GM19193 (cell line): ENCODE measurements at regions not wholly inside any gene's neighbourhood (a gene's known extent, or its start where the extent isn't known, plus 50 kb on each side); places are given as distances from the start of the nearest gene placed in this dataset.

ENCODE experiments used
- POLR2A ChIP-seq: IDR thresholded peaks from 4 replicates; pipeline ENCODE4 v1.6.1; 2011; ENCODE audit not compliant: insufficient read depth, insufficient read length; ENCODE audit errors: extremely low read depth

- TF ChIP-seq POLR2A: no peak
Measured at GRCh38 chr9:109904666-109905065, 124.7 kb downstream of the PALM2AKAP2 start.

GRCh38 chr9:109905472-109905871 lies 125.5 kb downstream of the PALM2AKAP2 start:
- TF ChIP-seq POLR2A: no peak

DNA sequence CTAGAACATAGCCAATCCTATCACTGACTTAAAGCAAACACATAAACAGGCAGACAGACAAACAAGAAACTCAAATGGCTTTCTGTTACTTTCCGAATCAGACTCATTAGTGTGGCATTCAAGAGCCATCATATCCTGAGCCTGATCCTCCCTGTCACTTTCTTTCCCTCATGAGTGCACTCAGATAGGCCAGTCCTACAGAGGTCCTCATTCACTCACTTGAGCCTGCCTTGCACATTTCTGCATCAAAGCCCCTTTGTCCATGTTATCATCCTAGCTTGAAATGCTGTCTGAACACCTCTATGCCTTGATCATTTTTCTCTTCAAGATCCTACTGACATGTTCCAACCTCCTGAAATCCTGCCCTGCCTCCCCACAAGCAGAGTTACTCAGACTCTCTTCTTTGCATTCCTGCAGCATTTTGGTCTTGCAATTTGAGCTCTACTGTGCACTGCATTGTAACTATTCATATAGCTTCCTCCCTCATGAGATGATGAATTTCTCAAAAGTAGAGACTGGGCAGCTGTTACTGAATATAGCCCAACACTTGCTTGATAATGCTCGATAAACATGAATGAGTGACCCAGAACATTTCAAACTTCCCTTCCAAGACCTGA lies 126.9 kb downstream of the PALM2AKAP2 start:
- TF ChIP-seq POLR2A: no peak

DNA sequence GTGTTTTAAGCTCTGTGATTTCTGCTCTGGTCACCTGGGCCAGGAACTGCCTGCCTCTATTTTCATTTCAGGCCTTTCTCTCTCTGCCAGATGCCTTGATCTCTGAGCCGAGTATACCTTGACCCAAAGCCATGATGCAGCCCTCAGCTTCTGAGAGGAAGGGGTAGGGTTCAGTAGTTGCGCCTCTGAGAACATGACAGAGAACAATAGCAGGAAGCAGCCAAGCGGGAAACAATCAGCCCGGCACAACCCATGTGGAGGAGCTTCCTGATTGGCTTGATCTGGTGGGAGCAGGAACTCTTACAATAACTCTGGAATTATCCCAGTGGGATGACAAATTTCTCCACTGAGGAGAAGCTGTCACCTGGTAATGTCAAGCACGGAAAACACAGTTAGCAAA lies 127.4 kb downstream of the PALM2AKAP2 start:
- TF ChIP-seq POLR2A: no peak

GRCh38 chr9:109907810-109908458 lies 127.9 kb downstream of the PALM2AKAP2 start:
- TF ChIP-seq POLR2A: no peak

DNA sequence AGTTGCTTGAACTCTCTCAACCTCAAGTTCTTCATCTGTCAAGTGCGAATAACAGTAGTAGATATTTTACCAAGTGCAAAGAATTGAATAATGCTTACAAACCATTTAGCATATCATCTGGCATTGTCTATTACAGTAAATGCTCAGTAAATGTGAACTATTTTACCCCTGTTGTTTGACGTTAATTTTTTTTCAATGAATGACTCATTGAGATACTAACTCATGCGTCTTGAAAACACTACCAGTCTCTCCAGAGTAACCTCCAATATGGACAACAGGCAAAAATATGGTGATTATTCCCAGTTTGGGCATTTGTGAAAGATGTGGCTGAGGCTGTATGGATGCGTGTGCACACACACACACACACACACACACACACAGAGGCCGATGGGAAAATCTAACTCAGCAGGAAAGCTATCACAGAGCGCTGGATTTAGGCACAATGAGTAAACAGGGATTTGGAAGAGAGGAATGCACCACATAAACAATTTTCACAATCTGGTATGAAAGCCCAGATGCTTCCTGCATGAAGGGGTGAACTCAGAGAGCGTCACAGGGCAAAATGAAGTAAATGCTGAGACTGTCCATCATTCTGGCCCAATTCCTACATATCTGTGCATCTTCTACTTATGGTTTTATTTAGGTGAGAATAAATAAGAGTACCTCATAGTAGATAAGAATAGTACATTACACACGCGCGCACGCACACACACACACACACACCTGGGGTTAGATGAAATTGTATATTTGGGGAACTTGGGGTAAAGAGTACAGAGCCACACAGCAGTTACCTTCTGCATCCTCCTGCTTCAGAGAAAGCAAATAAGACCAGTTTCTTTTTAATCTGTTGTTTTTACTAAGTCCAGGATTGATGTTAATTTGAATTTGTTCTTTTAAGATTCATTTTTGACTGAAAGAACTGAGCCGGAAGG lies 128.7 kb downstream of the PALM2AKAP2 start:
- no peak for TF ChIP-seq POLR2A

DNA sequence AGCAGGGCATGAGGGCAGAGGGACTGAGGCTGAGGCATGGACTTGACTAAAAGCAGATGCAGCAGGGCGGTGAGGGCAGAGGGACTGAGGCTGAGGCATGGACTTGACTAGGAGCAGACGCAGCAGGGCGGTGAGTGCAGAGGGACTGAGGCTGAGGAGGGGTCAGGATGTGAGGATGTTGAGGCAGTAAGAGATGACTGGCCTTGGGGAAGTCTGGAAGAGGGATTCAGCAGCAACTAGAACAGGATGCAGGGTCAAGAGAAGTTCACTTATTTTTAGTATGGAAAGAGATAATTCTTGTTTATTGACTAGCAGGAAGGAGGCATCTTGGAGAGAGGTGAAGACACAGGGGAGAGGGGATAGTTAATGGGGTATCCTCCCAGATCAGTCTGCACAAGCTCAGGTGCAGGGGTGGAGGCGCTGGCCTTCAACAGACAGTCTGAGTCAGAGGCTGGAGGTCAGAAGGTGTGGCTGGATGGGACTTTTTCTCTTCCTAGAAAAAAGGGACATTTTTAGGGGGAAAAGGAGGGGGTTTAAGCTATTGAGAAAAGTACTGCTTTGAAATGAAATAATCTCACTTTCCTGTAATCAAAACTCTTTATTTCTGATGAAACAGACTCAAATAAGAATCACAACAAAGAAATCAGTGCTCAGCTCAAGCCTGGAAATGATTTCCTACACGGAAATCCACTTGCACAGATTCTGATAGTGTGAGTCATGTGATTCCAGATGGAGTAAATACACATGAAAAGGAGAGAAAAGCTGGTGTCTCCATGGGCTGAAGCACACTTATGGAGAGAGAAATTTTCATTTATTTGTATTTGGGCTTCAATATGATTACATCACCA lies 130.9 kb downstream of the PALM2AKAP2 start:
- TF ChIP-seq POLR2A: no peak

DNA sequence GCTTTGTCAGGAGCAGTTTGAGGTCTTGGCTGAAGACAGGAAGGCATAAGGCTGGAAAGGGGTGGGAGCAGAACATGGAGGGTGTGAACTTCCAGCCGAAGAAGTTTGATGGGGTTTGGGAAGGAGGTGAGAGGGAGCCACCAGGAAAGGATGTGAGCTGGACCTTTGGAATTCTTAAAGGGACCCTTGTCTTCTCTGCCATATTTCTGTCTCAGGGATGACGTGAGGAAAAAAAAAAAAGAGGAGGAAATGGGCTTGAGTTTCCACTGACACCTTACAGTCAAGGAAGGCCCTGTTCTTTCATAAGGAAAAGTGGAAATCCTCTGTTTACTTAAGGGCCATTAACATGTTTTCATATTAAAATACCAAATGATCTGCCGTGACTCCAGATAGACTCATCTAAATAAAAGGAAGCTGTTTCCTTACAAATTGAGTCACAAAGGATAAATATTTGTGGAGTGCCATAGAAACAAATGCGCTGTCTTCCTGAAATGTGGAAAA lies 132.1 kb downstream of the PALM2AKAP2 start:
- no peak for TF ChIP-seq POLR2A

- no peak for TF ChIP-seq POLR2A
Measured at GRCh38 chr9:109912726-109913460, 132.9 kb downstream of the PALM2AKAP2 start.

GRCh38 chr9:109913461-109913810 lies 133.4 kb downstream of the PALM2AKAP2 start:
- TF ChIP-seq POLR2A: no peak

DNA sequence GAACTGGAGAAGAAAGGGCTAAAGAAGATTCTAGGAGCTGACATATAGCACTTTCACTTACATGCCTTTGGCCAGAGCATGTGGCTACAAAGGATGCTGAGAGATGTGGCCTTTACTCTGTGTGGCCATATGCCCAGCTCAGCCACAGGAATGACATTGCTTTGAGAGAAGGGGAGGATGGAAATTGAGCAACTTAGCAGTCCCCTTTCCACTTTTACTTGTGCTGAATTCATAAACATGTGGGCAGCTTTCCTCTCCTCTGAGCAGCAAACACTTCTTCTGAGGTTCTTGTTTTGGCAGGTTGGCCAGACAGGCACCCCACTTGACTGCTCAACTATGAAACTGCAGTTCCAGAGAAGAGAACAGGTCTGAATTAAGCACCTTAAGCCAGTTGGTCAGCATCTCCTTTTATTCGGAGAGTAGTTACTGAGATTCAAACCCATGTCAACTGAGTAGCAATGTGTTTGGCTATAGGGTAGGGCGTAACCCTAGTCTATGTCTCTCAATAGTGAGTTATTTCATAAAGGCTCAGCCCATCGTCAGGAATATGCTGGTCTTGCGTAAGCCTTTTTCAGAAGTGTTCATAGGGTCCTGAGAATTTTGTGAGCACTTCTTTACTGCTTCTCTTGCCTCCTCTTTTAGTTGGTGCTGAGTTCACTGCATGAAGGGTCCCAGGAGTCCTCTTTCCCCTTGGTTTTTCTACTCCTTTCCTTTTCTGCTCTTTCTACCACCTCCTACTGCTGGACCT lies 134.5 kb downstream of the PALM2AKAP2 start:
- TF ChIP-seq POLR2A: no peak

DNA sequence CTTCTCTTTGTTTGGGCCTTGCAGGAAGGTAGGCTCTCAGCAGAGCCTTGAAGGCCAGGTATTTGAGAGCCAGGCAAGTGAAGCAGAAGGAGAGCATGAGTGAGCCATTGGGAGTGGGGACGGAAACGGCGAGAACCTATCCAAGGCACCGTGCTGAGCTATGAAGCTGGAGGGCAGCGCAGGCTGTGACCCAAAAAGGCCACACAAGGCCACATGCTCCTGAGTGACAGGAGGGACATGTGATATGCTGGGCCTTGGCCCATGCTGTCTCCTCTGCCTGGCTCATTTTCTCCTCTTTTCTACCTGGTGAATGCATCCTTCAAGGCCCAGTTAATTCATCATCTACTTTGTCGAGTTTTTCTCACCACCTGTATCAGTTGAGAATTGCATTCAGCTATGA lies 136.3 kb downstream of the PALM2AKAP2 start:
- TF ChIP-seq POLR2A: no peak
